ENCODE measurements at regions not wholly inside any gene's neighbourhood (a gene's known extent, or its start where the extent isn't known, plus 50 kb on each side); places are given as distances from the start of the nearest gene placed in this dataset.

DNA sequence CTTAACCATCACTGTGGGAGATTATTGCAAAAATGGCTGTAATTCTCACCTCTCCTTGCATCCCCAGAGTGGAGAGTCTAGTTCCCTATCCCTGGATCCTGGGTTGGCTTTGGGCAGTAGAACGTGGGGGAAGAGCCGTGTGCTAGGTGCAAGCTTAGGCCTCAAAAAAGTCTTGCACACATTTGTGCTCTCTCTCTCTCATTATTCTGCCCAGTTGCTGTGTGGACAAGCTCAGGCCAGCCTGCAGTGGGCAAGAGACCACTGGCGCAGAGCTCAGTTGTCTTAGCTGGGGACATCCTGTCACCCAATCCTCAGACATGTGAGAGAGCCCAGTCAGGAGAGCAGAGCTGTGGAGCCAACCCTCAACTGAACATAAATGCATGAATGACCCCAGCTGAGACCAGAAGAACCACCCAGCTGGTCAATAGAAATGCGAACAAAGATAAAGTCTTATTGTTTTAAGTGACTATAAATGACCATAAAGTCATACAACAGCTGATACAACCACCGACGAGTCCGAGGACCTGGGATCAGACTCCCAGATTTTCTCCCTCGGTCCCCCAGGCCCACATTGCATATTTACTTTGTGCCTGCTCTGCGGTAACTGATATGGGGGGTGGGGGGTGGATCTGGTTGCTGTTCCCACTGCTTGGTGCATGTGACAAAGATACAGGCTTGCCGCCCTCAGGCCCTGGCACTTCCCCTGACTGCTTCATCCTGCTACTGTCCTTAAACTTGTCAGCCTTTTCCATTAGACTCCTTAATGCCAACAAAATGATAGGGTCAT, 166.4 kb upstream of the MVB12B start:
- peak; percentile 64 for DNase-seq (ENCODE audit: extremely low spot score, unreplicated experiment)
- Mint-ChIP-seq H3K27ac (ENCODE audit: unreplicated experiment) (no peak overlapping the region), H3K27me3 (ENCODE audit: unreplicated experiment) (peaks cover 27% of the 10 kb centered on the region), H3K4me3 (ENCODE audit: unreplicated experiment) (no peak overlapping the region), H3K36me3 (ENCODE audit: unreplicated experiment) (no peaks in the 10 kb centered on the region), H3K4me1 (ENCODE audit: unreplicated experiment) (no peaks in the 10 kb centered on the region), H3K9me3 (ENCODE audit: unreplicated experiment) (no peaks in the 10 kb centered on the region)
- TF ChIP-seq, protein P1, sequence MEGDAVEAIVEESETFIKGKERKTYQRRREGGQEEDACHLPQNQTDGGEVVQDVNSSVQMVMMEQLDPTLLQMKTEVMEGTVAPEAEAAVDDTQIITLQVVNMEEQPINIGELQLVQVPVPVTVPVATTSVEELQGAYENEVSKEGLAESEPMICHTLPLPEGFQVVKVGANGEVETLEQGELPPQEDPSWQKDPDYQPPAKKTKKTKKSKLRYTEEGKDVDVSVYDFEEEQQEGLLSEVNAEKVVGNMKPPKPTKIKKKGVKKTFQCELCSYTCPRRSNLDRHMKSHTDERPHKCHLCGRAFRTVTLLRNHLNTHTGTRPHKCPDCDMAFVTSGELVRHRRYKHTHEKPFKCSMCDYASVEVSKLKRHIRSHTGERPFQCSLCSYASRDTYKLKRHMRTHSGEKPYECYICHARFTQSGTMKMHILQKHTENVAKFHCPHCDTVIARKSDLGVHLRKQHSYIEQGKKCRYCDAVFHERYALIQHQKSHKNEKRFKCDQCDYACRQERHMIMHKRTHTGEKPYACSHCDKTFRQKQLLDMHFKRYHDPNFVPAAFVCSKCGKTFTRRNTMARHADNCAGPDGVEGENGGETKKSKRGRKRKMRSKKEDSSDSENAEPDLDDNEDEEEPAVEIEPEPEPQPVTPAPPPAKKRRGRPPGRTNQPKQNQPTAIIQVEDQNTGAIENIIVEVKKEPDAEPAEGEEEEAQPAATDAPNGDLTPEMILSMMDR (IDR thresholded peaks at IDR 0.05), result no peak

DNA sequence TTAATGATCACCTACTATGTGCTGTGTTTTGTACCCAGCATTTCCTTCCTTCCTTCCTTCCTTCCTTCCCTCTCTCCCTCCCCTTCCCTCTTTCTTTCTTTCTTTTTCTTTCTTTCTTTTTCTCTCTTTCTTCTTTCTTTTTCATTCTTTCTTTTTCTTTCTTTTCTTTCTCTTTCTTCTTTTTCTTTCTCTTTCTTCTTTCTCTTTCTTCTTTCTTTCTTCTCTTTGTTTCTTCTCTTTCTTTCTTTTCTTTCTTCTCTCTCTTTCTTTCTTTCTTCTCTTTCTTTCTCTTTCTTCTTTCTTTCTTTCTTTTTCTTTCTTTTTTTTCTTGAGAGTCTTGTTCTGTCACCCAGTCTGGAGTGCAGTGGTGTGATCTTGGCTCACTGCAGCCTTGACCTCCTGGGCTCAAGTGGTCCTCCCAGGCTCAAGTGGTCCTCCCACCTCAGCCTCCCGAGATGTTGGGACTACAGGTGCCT, 165.7 kb upstream of the MVB12B start:
- TF ChIP-seq, protein P1 (IDR thresholded peaks at IDR 0.05), result no peak
- Mint-ChIP-seq H3K9me3 (ENCODE audit: unreplicated experiment) (no peaks in the 10 kb centered on the region), H3K27ac (ENCODE audit: unreplicated experiment) (no peak overlapping the region), H3K36me3 (ENCODE audit: unreplicated experiment) (no peaks in the 10 kb centered on the region), H3K4me3 (ENCODE audit: unreplicated experiment) (no peak overlapping the region), H3K27me3 (ENCODE audit: unreplicated experiment) (peaks cover 28% of the 10 kb centered on the region), H3K4me1 (ENCODE audit: unreplicated experiment) (no peaks in the 10 kb centered on the region)
- DNase-seq (ENCODE audit: extremely low spot score, unreplicated experiment), result no peak

DNA sequence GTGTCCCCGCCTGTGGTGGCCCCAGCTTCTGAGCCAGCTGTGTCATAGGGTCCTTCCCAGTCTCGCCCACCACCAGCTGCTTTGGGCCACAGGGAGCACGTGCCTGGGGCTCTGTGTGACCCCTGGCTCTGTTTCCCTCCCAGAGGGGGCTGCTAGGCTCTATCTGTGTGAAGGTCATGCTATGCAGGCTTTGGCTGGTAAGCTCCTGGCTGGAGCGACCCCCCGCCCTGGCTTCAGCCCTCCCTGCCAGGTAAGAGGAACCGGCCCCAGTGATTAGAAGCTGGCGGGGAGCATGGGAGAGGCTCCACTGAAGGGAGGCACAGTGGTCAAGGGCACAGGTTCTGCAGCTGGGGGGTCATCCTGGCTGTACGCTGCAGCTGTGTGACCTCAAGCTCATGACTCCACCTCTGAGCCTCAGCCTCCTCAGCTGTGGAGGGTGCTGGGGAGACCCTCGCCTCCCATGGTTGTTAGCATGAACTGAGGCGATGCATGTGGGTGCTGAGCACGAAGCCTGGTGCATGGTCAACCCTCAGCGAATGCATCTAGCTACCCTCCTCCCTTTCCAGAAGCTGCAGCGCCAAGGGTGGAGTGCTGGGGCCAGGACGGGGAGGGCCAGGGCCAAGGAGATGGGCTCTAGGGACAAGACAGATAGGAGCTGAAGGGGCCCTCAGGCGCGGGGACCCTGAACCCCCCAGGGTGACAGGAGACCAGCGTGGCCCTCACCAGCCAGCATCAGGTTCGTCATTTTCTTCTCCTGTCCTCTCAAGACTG, 163.8 kb upstream of the MVB12B start:
- Mint-ChIP-seq H3K36me3 (ENCODE audit: unreplicated experiment) (no peaks in the 10 kb centered on the region), H3K27ac (ENCODE audit: unreplicated experiment) (no peak overlapping the region), H3K9me3 (ENCODE audit: unreplicated experiment) (no peaks in the 10 kb centered on the region), H3K4me1 (ENCODE audit: unreplicated experiment) (no peaks in the 10 kb centered on the region), H3K4me3 (ENCODE audit: unreplicated experiment) (no peak overlapping the region), H3K27me3 (ENCODE audit: unreplicated experiment) (peaks cover 33% of the 10 kb centered on the region)
- peak; percentile 73 for DNase-seq (ENCODE audit: extremely low spot score, unreplicated experiment)
- TF ChIP-seq, protein P1 (IDR thresholded peaks at IDR 0.05), result no peak

DNA sequence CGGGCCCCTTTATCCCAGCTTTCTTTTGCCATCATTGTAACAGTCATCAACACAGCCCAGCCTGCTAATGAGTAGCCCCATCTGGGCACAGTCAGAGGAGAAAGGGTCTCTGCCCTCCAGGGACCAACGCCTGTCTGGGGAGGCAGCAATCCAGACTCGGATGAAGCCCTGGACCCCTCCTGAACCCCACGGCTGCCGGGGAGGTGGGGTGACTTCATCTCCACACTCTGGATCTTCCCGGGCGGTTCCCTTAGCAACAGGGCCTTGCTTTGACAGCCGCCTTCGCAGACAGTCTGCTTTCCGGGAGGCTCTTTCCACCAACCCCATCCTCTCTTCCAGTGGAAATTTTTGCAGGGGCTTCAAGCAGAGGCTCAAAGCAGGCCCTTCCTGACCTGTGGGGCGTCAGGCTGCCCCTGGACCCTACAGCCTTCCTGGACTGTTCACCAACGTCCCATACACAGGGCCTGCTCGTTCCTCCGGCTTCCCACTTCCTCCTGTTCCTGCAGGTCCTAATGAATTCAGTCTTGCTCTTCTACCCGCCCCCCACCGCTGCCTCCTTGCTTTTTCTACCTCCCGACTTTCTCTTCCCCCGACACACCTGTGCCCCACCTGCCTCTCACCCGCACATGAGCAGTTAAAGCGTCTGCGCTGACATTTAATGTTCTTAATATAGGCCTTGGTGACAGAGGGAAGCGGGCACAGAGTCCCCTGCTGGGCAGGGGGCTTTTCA, 161.7 kb upstream of the MVB12B start:
- H3K36me3 Mint-ChIP-seq (ENCODE audit: unreplicated experiment), result no peaks in the 10 kb centered on the region
- DNase-seq (ENCODE audit: extremely low spot score, unreplicated experiment), result peak; percentile 73
- no peak overlapping the region for H3K27ac Mint-ChIP-seq (ENCODE audit: unreplicated experiment)
- no peaks in the 10 kb centered on the region for H3K4me1 Mint-ChIP-seq (ENCODE audit: unreplicated experiment)
- no peak overlapping the region for H3K4me3 Mint-ChIP-seq (ENCODE audit: unreplicated experiment)
- peaks cover 35% of the 10 kb centered on the region for H3K27me3 Mint-ChIP-seq (ENCODE audit: unreplicated experiment)
- TF ChIP-seq, protein P1 (IDR thresholded peaks at IDR 0.05), result no peak
- H3K9me3 Mint-ChIP-seq (ENCODE audit: unreplicated experiment), result no peaks in the 10 kb centered on the region
